ENCODE measurements at regions not wholly inside any gene's neighbourhood (a gene's known extent, or its start where the extent isn't known, plus 50 kb on each side); places are given as distances from the start of the nearest gene placed in this dataset.

GRCh38 chr15:80321853-80322252 lies 69.8 kb upstream of the CTXND1 start:
- no peaks in the 10 kb centered on the region for H3K9me3 Mint-ChIP-seq (ENCODE audit: low read depth)
- no peaks in the 10 kb centered on the region for H3K36me3 Mint-ChIP-seq (ENCODE audit: insufficient read depth)
- no peak overlapping the region for H3K27ac Mint-ChIP-seq
- TF ChIP-seq CTCF (IDR thresholded peaks at IDR 0.05; ENCODE audit: unreplicated experiment) = no peak
- no peak overlapping the region for H3K4me3 Mint-ChIP-seq (ENCODE audit: low read depth)
- DNase-seq (ENCODE audit: low spot score, unreplicated experiment) = no peak
- peaks cover 13% of the 10 kb centered on the region for H3K4me1 Mint-ChIP-seq (ENCODE audit: low read depth)
- peaks cover 9% of the 10 kb centered on the region for H3K27me3 Mint-ChIP-seq

- H3K36me3 Mint-ChIP-seq (ENCODE audit: insufficient read depth) = no peaks in the 10 kb centered on the region
- H3K4me3 Mint-ChIP-seq (ENCODE audit: low read depth) = no peak overlapping the region
- H3K27me3 Mint-ChIP-seq = peaks cover 3% of the 10 kb centered on the region
- no peak for DNase-seq (ENCODE audit: low spot score, unreplicated experiment)
- peaks cover 13% of the 10 kb centered on the region for H3K4me1 Mint-ChIP-seq (ENCODE audit: low read depth)
- H3K27ac Mint-ChIP-seq = no peak overlapping the region
- H3K9me3 Mint-ChIP-seq (ENCODE audit: low read depth) = no peaks in the 10 kb centered on the region
- TF ChIP-seq CTCF (IDR thresholded peaks at IDR 0.05; ENCODE audit: unreplicated experiment) = peak; percentile 45
These were observed 71.3 kb upstream of the CTXND1 start for GRCh38 chr15:80323285-80323684.

- Mint-ChIP-seq H3K4me3 (ENCODE audit: low read depth) (no peak overlapping the region), H3K9me3 (ENCODE audit: low read depth) (no peaks in the 10 kb centered on the region), H3K36me3 (ENCODE audit: insufficient read depth) (no peaks in the 10 kb centered on the region), H3K27ac (no peak overlapping the region), H3K27me3 (peaks cover 7% of the 10 kb centered on the region), H3K4me1 (ENCODE audit: low read depth) (peaks cover 13% of the 10 kb centered on the region)
- no peak for TF ChIP-seq CTCF (IDR thresholded peaks at IDR 0.05; ENCODE audit: unreplicated experiment)
- DNase-seq (ENCODE audit: low spot score, unreplicated experiment) = no peak
These were observed 72.6 kb upstream of the CTXND1 start for GRCh38 chr15:80324545-80325080.

GRCh38 chr15:80325206-80325605 lies 73.2 kb upstream of the CTXND1 start:
- Mint-ChIP-seq H3K9me3 (ENCODE audit: low read depth) (no peaks in the 10 kb centered on the region), H3K27me3 (peaks cover 7% of the 10 kb centered on the region), H3K4me3 (ENCODE audit: low read depth) (no peak overlapping the region), H3K36me3 (ENCODE audit: insufficient read depth) (no peaks in the 10 kb centered on the region), H3K27ac (no peak overlapping the region), H3K4me1 (ENCODE audit: low read depth) (peaks cover 13% of the 10 kb centered on the region)
- no peak for TF ChIP-seq CTCF (IDR thresholded peaks at IDR 0.05; ENCODE audit: unreplicated experiment)
- no peak for DNase-seq (ENCODE audit: low spot score, unreplicated experiment)

GRCh38 chr15:80326270-80326669 lies 74.3 kb upstream of the CTXND1 start:
- H3K4me1 Mint-ChIP-seq (ENCODE audit: low read depth) = peaks cover 13% of the 10 kb centered on the region
- H3K27me3 Mint-ChIP-seq = peaks cover 7% of the 10 kb centered on the region
- no peak overlapping the region for H3K4me3 Mint-ChIP-seq (ENCODE audit: low read depth)
- no peak for TF ChIP-seq CTCF (IDR thresholded peaks at IDR 0.05; ENCODE audit: unreplicated experiment)
- DNase-seq (ENCODE audit: low spot score, unreplicated experiment) = no peak
- no peak overlapping the region for H3K27ac Mint-ChIP-seq
- no peaks in the 10 kb centered on the region for H3K36me3 Mint-ChIP-seq (ENCODE audit: insufficient read depth)
- H3K9me3 Mint-ChIP-seq (ENCODE audit: low read depth) = no peaks in the 10 kb centered on the region
